ENCODE measurements at regions not wholly inside any gene's neighbourhood (a gene's known extent, or its start where the extent isn't known, plus 50 kb on each side); places are given as distances from the start of the nearest gene placed in this dataset.

DNA sequence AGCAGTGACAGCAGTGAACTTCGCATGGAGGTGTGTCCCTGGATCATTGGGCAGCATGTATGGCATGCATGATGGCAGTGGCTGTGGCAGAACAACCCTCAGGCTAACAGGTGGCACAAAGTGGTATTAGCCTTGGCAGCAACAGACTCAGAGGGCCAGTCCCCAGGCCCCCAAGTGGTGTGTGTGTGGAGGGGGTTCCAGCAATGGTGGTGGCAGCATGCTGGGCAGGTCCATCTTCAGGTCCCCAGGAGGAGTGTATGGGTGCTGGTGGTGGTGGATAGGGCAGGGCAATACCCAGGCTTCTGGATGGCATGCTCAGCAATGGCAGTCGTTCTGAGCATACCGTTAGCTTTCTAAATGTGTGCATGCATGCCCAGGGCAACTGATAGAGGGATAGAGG is 923.7 kb downstream of the PDHA2 start:
- H3K27ac ChIP-seq = no peak overlapping the region
- no peak for DNase-seq (ENCODE audit: low spot score)
- ChIA-PET CTCF (interaction anchor here (0.7 kb wide), 1 partner anchor 61 kb away, joined by 3 read pairs; no protein-coding TSS in a partner anchor), POLR2A (ENCODE audit: low non-redundant PET) (no interaction called here)
- no peak for TF ChIP-seq CTCF (conservative IDR thresholded peaks at IDR 0.05; ENCODE audit: low read depth)

DNA sequence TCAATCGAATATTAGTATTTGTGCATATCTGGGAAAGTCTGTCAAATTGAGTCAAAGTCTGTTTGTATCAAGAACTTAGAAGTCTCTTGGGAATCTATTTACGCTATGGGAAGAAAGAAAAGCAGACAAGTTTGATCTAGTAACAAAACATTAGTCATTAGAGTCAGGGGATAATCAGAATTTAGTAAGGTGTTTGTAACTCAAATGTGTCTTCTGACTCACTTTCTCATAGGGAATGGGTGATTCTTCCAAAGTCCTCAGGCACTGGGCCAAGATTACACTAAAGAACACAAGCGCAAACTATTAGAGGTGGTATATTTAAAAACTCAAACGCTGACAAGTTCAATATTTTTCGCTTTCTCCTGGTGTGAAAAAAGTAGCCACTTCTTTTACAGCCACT is 926.5 kb downstream of the PDHA2 start:
- POLR2A ChIA-PET (ENCODE audit: low non-redundant PET) = no interaction called here
- CTCF ChIA-PET = no interaction called here
- peak; percentile 80 for DNase-seq (ENCODE audit: low spot score)
- no peak for TF ChIP-seq CTCF (conservative IDR thresholded peaks at IDR 0.05; ENCODE audit: low read depth)
- H3K27ac ChIP-seq = no peak overlapping the region

DNA sequence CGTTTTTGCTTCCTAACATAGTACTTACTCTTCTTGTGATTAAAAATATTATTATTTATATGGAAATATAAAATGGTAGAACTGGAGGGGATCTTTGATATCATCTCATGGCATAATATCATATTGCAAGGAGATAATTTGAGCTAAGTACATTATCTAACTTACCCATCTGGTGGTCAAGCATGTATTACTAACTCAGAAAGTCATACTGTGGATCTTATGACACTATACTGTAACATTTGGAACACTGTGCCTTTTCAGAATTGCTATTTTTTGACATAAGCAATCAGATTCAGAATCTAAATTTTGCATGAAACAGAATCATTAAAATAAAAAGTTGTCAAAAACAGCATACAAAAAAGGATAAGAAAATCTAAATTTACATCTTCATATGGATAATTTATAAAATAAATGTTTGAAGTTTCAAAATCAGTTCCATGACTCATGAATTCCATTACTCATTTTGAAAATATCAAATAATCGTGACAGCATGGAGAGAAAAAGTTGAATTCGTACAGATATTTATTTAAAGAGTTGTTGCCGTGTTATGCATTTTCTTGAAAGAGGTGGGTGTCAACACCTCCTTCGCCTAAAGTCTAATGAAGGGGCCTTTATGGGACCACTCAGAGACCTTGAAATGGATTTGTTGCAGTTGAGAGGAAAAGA is 928.1 kb downstream of the PDHA2 start:
- no peak for DNase-seq (ENCODE audit: low spot score)
- POLR2A ChIA-PET (ENCODE audit: low non-redundant PET) = no interaction called here
- CTCF ChIA-PET = no interaction called here
- no peak for TF ChIP-seq CTCF (conservative IDR thresholded peaks at IDR 0.05; ENCODE audit: low read depth)
- no peak overlapping the region for H3K27ac ChIP-seq

DNA sequence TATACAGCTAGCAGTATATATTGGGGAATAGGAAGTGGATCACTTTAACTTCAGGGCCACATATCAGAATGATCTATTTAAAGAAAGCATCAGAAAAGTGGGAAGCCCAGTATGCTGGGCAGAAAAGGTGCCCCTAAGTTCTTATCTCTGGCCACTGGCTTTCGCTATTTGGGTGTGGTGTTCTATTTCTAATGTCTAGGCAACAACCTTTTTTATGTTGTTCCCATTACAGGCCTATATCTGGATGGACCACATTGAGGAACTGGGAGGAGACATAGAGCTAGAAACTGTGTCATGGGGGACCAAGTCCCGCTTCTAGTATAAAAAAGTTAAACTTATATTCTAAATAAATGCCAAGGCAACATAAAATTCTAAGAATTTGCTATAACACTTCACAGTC is 935.6 kb downstream of the PDHA2 start:
- TF ChIP-seq CTCF (conservative IDR thresholded peaks at IDR 0.05; ENCODE audit: low read depth) = no peak
- ChIA-PET CTCF (interaction anchor here (0.6 kb wide), 1 partner anchor 13 kb away, joined by 3 read pairs; no protein-coding TSS in a partner anchor), POLR2A (ENCODE audit: low non-redundant PET) (no interaction called here)
- no peak for DNase-seq (ENCODE audit: low spot score)
- H3K27ac ChIP-seq = no peak overlapping the region

GRCh38 chr4:96776920-96777527 is 937.1 kb downstream of the PDHA2 start:
- H3K27ac ChIP-seq = no peak overlapping the region
- CTCF ChIA-PET = interaction anchor here (0.5 kb wide), 1 partner anchor 25 kb away, joined by 4 read pairs; no protein-coding TSS in a partner anchor
- TF ChIP-seq CTCF (conservative IDR thresholded peaks at IDR 0.05; ENCODE audit: low read depth) = no peak
- no peak for DNase-seq (ENCODE audit: low spot score)
- POLR2A ChIA-PET (ENCODE audit: low non-redundant PET) = no interaction called here

DNA sequence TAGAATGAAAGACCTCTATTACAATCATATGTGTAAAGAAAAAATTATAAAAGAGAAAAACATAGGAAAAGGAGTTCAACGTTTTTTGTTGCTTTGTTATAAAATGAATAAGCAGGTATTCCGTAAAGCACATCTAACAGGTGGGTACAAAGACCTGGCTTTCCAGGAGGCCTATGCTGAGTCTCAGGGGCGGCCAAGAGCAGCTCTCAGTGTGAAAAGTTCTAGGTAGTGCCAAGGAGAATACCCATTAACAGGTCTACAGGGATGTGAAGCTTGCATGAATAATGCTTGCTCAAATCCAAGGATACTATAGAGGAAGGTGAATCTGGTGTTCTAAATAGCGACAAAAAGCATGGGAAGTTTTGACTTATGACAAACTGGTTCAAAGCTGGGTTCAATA is 944.4 kb downstream of the PDHA2 start:
- H3K27ac ChIP-seq = no peak overlapping the region
- TF ChIP-seq CTCF (conservative IDR thresholded peaks at IDR 0.05; ENCODE audit: low read depth) = no peak
- DNase-seq (ENCODE audit: low spot score) = no peak
- ChIA-PET CTCF (no interaction called here), POLR2A (ENCODE audit: low non-redundant PET) (no interaction called here)
